ENCODE measurements at regions not wholly inside any gene's neighbourhood (a gene's known extent, or its start where the extent isn't known, plus 50 kb on each side); places are given as distances from the start of the nearest gene placed in this dataset.

DNA sequence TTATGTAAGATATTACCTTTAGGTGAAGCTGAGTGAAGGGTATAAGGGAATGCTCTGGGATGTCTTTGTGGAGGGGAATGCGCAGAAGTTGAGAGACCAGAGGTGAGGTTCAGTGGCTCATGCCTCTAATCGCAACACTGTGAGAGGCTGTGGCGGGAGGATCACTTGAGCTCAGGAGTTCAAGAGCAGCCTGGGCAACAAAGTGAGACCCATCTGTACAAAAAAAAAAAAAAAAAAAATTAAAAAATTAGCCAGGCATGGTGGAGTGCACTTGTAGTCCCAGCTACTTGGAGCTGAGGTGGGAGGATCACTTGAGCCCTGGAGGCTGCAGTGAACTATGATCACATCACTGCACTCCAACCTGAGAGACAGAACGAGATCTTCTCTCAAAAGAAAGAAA is 57.3 kb upstream of the SP3 start:
- H2AFZ ChIP-seq (ENCODE audit: low read length, unreplicated experiment), result no peak overlapping the region
- H3K36me3 ChIP-seq (ENCODE audit: insufficient read depth, low read length), result no peaks in the 10 kb centered on the region
- no peaks in the 10 kb centered on the region for H3K79me2 ChIP-seq (ENCODE audit: control insufficient read depth, insufficient read depth, low read length, unreplicated experiment)
- H3K27me3 ChIP-seq (ENCODE audit: insufficient read depth, low read length), result no peaks in the 10 kb centered on the region
- H3K4me3 ChIP-seq (ENCODE audit: low read depth, low read length), result no peak overlapping the region
- peaks cover 24% of the 10 kb centered on the region for H3K4me1 ChIP-seq (ENCODE audit: control insufficient read depth, insufficient read depth, low read length, unreplicated experiment)
- no peak overlapping the region for H3K27ac ChIP-seq (ENCODE audit: low read depth, low read length)

GRCh38 chr2:174020926-174021662 is 55.9 kb upstream of the SP3 start:
- Histone ChIP-seq H3K79me2 (ENCODE audit: control insufficient read depth, insufficient read depth, low read length, unreplicated experiment) (no peaks in the 10 kb centered on the region), H3K4me3 (ENCODE audit: low read depth, low read length) (no peak overlapping the region), H3K36me3 (ENCODE audit: insufficient read depth, low read length) (no peaks in the 10 kb centered on the region), H3K27ac (ENCODE audit: low read depth, low read length) (no peak overlapping the region), H3K4me1 (ENCODE audit: control insufficient read depth, insufficient read depth, low read length, unreplicated experiment) (peaks cover 23% of the 10 kb centered on the region), H3K27me3 (ENCODE audit: insufficient read depth, low read length) (no peaks in the 10 kb centered on the region), H2AFZ (ENCODE audit: low read length, unreplicated experiment) (no peak overlapping the region)

DNA sequence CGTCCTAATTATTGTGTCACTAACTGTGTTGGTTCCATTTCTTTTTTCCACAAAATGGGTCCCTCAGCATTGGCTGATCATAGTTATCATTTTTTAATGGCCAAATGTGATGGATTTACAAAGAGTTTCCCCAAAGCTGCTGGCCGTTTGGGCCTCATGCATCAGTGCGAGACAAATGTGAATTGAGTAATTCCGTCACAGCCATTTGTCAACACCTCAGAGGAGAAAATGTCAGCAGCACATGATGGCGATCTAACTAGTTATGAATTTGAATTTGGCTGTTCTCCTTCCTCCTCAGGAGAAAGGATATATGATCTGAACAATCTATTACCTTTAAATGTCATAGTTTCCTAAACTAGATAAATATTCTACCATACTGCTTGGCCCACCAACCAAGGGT is 54.9 kb upstream of the SP3 start:
- H3K36me3 ChIP-seq (ENCODE audit: insufficient read depth, low read length), result no peaks in the 10 kb centered on the region
- no peaks in the 10 kb centered on the region for H3K79me2 ChIP-seq (ENCODE audit: control insufficient read depth, insufficient read depth, low read length, unreplicated experiment)
- no peak overlapping the region for H3K4me3 ChIP-seq (ENCODE audit: low read depth, low read length)
- H3K27me3 ChIP-seq (ENCODE audit: insufficient read depth, low read length), result no peaks in the 10 kb centered on the region
- H3K27ac ChIP-seq (ENCODE audit: low read depth, low read length), result no peak overlapping the region
- no peak overlapping the region for H2AFZ ChIP-seq (ENCODE audit: low read length, unreplicated experiment)
- H3K4me1 ChIP-seq (ENCODE audit: control insufficient read depth, insufficient read depth, low read length, unreplicated experiment), result peaks cover 17% of the 10 kb centered on the region

DNA sequence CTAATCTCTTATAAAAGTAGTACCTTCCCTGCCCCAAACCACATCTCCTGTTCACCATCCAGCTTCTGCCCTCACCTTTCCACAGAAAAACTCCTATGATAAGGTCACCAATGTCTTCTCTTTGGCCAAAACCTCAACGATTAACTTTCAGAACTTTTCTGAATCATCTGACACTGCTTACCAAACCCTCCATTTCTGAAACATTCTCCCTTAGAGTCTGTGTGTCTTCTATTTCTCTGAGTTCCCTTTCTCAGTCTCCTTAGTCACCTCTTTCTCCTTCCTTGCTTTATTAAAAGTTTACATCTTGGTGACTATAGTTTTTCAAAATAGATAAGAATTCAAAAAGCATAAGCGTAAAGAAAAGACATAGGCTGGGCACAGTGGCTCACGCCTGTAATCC is 51.3 kb upstream of the SP3 start:
- H3K27me3 ChIP-seq (ENCODE audit: insufficient read depth, low read length), result no peaks in the 10 kb centered on the region
- H3K4me3 ChIP-seq (ENCODE audit: low read depth, low read length), result no peak overlapping the region
- peaks cover 3% of the 10 kb centered on the region for H3K79me2 ChIP-seq (ENCODE audit: control insufficient read depth, insufficient read depth, low read length, unreplicated experiment)
- H3K36me3 ChIP-seq (ENCODE audit: insufficient read depth, low read length), result no peaks in the 10 kb centered on the region
- peaks cover 32% of the 10 kb centered on the region for H3K4me1 ChIP-seq (ENCODE audit: control insufficient read depth, insufficient read depth, low read length, unreplicated experiment)
- no peak overlapping the region for H3K27ac ChIP-seq (ENCODE audit: low read depth, low read length)
- H2AFZ ChIP-seq (ENCODE audit: low read length, unreplicated experiment), result no peak overlapping the region

DNA sequence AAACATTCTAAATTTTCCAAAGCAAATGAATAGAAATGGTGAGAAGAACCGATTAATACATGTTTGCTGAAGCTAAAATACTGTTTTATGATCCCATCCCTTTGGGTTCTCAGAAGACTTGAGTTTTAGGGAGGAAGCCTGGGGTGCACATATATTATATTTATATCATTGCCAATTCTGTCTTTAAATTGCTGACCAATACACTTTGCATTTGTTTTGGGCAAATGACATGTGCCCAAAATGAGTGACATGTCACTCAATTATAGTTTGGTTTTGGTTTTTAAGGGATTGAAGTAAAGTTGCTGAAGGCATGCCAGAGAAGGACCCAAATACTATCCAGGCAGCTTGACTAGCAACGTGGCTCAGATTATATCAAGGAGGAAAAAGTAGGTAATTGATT is 50.3 kb upstream of the SP3 start:
- Histone ChIP-seq H2AFZ (ENCODE audit: low read length, unreplicated experiment) (no peak overlapping the region), H3K4me3 (ENCODE audit: low read depth, low read length) (no peak overlapping the region), H3K27me3 (ENCODE audit: insufficient read depth, low read length) (no peaks in the 10 kb centered on the region), H3K27ac (ENCODE audit: low read depth, low read length) (0 out of 2 replicates have a peak overlapping the region, but pooled peaks have one; percentile 83), H3K36me3 (ENCODE audit: insufficient read depth, low read length) (no peaks in the 10 kb centered on the region), H3K4me1 (ENCODE audit: control insufficient read depth, insufficient read depth, low read length, unreplicated experiment) (peaks cover 41% of the 10 kb centered on the region), H3K79me2 (ENCODE audit: control insufficient read depth, insufficient read depth, low read length, unreplicated experiment) (peaks cover 3% of the 10 kb centered on the region)
